ENCODE measurements at regions not wholly inside any gene's neighbourhood (a gene's known extent, or its start where the extent isn't known, plus 50 kb on each side); places are given as distances from the start of the nearest gene placed in this dataset.

DNA sequence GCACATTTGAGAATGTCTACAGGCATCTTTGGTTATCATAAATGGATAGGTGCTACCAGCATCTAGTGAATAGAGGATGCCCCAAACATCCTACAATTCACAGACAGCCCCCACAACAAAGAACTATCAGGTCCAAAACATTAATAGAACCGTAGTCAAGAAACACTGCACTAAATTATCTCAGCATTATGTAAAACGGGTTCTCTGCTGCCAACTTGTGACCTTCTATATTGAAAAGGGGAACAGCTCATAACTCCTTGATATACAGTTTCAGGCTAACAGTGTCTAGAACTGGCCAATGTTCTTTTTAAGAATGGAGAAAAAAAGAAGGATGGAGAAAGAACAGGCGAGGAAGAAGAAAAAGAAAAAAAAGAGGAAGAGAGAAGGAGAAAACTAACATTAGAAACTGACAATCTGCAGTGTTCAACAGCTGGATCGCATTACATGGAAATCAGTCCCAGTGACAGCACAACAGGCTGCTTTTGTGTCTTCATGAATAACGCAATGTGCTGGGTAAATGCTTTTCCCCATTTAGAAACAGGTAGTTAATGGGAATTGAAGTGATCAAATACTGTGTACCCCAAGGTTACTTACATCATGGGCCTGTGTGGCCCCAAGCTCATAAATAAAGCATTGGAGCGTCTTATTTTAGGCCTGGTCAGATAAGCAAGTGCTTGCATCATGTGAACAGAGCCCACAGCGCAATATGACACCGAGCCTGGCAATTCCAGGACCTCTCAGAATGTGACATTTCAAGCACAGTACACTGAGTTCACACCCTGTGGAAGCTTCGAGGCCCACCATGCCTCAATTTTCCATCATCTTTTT lies 339.5 kb downstream of the DHX15 start (continued):
- TF ChIP-seq ZNF277 (CRISPR knock-in tag; IDR thresholded peaks at IDR 0.05; ENCODE audit: borderline replicate concordance) (no peak), SIX5 (IDR thresholded peaks at IDR 0.05; ENCODE audit: borderline replicate concordance in 1 of 2, insufficient read depth in 1 of 2, low read depth in 1 of 2, low read length in 2 of 2) (no peak), CEBPG (CRISPR knock-in tag; IDR thresholded peaks at IDR 0.05) (no peak), CEBPG (tag; conservative IDR thresholded peaks at IDR 0.05 in 1 of 2, IDR thresholded peaks at IDR 0.05 in 1 of 2) (peak in 1 of 2 experiments; percentile 28; a peak in 1 of 4 replicates), NR1H2 (CRISPR knock-in tag; IDR thresholded peaks at IDR 0.05) (no peak), LARP7 (IDR thresholded peaks at IDR 0.05) (no peak), ZNF133 (CRISPR knock-in tag; IDR thresholded peaks at IDR 0.05) (no peak), ZNF644 (tag; IDR thresholded peaks at IDR 0.05; ENCODE audit: low read depth) (no peak), MAFF (IDR thresholded peaks at IDR 0.05; ENCODE audit: low read length) (no peak), L3MBTL2 (IDR thresholded peaks at IDR 0.05) (peak; percentile 51; the same call in 1 of the 2 replicates), SMARCA5 (IDR thresholded peaks at IDR 0.05) (no peak)
- TF ChIP-seq, protein P1, sequence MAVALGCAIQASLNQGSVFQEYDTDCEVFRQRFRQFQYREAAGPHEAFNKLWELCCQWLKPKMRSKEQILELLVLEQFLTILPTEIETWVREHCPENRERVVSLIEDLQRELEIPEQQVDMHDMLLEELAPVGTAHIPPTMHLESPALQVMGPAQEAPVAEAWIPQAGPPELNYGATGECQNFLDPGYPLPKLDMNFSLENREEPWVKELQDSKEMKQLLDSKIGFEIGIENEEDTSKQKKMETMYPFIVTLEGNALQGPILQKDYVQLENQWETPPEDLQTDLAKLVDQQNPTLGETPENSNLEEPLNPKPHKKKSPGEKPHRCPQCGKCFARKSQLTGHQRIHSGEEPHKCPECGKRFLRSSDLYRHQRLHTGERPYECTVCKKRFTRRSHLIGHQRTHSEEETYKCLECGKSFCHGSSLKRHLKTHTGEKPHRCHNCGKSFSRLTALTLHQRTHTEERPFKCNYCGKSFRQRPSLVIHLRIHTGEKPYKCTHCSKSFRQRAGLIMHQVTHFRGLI (CRISPR knock-in tag; IDR thresholded peaks at IDR 0.05): no peak
- TF ChIP-seq, protein P2, sequence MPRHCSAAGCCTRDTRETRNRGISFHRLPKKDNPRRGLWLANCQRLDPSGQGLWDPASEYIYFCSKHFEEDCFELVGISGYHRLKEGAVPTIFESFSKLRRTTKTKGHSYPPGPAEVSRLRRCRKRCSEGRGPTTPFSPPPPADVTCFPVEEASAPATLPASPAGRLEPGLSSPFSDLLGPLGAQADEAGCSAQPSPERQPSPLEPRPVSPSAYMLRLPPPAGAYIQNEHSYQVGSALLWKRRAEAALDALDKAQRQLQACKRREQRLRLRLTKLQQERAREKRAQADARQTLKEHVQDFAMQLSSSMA (CRISPR knock-in tag; IDR thresholded peaks at IDR 0.05): no peak
